ENCODE measurements at regions not wholly inside any gene's neighbourhood (a gene's known extent, or its start where the extent isn't known, plus 50 kb on each side); places are given as distances from the start of the nearest gene placed in this dataset.
"Not testable (repeated sequence)": the region's sequence is repeated elsewhere in the genome, so short reads cannot be mapped to it uniquely, and the experiment has no call there.

DNA sequence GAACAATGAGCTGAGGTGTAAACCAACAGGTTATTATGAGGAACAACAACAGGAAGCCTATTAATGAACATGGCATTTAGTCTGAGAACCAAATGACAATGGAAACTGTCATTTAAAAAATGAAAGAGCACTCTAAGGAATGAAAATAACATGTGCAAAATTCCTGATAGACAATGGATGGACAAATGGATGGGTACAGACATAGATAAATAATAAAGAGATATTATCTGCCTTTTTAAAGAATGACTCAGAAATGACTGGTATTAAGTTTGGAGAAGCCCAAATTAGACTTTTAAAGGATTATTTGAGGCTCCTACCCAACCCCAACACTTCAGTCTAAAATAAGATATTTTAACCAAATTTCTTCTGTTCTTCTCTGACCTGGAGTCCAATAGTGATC is 650.5 kb upstream of the ZNF385D start:
- Histone ChIP-seq H3K4me3 (no peak overlapping the region), H3K4me1 (no peaks in the 10 kb centered on the region), H3K9me3 (no peaks in the 10 kb centered on the region), H3K36me3 (replicated peaks in 1 of 2; ENCODE audit: insufficient read depth in 1 of 2, low read depth in 2 of 2) (no peaks in the 10 kb centered on the region), H3K27me3 (no peaks in the 10 kb centered on the region), H3K27ac (no peak overlapping the region)
- no peak for ATAC-seq
- intact Hi-C loops (cut with DNase I), result no loop called here
- no peak for DNase-seq
- TF ChIP-seq POLR2A (IDR thresholded peaks at IDR 0.05), result no peak
- TF ChIP-seq, protein P1, sequence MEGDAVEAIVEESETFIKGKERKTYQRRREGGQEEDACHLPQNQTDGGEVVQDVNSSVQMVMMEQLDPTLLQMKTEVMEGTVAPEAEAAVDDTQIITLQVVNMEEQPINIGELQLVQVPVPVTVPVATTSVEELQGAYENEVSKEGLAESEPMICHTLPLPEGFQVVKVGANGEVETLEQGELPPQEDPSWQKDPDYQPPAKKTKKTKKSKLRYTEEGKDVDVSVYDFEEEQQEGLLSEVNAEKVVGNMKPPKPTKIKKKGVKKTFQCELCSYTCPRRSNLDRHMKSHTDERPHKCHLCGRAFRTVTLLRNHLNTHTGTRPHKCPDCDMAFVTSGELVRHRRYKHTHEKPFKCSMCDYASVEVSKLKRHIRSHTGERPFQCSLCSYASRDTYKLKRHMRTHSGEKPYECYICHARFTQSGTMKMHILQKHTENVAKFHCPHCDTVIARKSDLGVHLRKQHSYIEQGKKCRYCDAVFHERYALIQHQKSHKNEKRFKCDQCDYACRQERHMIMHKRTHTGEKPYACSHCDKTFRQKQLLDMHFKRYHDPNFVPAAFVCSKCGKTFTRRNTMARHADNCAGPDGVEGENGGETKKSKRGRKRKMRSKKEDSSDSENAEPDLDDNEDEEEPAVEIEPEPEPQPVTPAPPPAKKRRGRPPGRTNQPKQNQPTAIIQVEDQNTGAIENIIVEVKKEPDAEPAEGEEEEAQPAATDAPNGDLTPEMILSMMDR (IDR thresholded peaks at IDR 0.05), result no peak

DNA sequence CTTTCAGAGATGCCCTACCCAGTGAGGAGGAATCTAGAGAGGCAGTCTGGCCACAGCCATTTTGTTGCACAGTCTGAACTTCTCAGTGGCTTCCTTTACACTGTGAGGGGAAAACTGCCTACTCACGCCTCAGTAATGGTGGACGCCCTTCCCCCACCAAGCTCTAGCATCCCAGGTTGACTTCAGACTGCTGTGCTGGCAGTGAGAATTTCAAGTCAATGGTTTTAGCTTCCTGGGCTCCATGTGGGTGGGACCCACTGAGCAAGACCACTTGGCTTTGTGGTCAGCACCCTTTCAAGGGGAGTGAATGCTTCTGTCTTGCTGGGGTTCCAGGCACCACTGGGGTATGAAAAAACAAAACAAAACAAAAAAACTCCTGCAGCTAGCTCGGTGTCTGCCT is 663.2 kb upstream of the ZNF385D start:
- no peaks in the 10 kb centered on the region for H3K9me3 ChIP-seq
- no peaks in the 10 kb centered on the region for H3K27me3 ChIP-seq
- no peaks in the 10 kb centered on the region for H3K36me3 ChIP-seq (replicated peaks in 1 of 2; ENCODE audit: insufficient read depth in 1 of 2, low read depth in 2 of 2)
- H3K27ac ChIP-seq, result no peak overlapping the region
- DNase-seq (no peak), ATAC-seq (no peak)
- no peaks in the 10 kb centered on the region for H3K4me1 ChIP-seq
- 64 to 67% methylated on average over 3 of the region's 3 CpGs for WGBS, 2 donors
- no peak overlapping the region for H3K4me3 ChIP-seq
- TF ChIP-seq, protein P1 (IDR thresholded peaks at IDR 0.05), result no peak
- TF ChIP-seq POLR2A (IDR thresholded peaks at IDR 0.05), result no peak
- intact Hi-C loops (cut with DNase I), result no loop called here

DNA sequence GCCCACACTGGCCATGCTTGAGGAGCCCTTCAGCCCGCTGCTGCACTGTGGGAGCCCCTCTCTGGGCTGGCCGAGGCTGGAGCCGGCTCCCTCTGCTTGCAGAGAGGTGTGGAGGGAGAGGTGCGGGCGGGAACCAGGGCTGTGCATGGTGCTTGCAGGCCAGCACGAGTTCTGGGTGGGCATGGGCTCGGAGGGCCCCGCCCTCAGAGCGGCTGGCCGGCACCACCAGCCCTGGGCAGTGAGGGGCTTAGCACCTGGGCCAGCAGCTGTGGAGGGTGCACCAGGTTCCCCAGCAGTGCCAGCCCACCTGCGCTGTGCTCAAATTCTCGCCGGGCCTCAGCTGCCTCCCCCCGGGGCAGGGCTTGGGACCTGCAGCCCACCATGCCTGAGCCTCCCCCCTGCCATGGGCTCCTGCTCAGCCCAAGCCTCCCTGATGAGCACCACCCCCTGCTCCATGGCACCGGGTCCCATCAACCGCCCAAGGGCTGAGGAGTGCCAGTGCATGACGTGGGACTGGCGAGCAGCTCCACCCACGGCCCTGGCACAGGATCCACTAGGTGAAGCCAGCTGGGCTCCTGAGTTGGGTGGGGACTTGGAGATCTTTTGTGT is 665.9 kb upstream of the ZNF385D start:
- H3K36me3 ChIP-seq (replicated peaks in 1 of 2; ENCODE audit: insufficient read depth in 1 of 2, low read depth in 2 of 2); DNase-seq; H3K4me1 ChIP-seq; H3K4me3 ChIP-seq; H3K9me3 ChIP-seq; ATAC-seq; H3K27ac ChIP-seq; H3K27me3 ChIP-seq; intact Hi-C loops (cut with DNase I): not testable (repeated sequence)
- WGBS, 2 donors, result 68 to 74% methylated on average over 8 to 18 of the region's 19 CpGs

DNA sequence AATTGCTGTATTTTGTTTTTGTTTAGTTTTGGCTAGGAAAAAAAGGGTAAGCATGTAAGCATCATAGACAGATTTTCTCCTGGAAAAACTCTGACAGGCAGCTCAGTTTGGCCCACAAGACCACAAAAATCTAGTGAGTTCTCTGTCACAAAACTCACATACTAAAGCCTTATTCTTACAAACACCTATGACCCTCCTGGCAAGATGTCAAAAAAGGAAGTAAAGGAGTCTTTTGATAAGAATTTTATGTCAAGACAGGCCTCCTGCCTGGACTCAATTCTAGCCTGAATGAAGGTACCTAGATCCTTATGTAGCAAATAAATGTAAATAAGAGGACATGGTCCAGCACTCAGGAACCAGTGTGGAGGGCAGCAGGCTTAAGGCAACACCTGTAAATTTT is 668.3 kb upstream of the ZNF385D start:
- H3K27me3 ChIP-seq, result no peaks in the 10 kb centered on the region
- ATAC-seq, result no peak
- no peak overlapping the region for H3K27ac ChIP-seq
- no peak overlapping the region for H3K4me3 ChIP-seq
- H3K9me3 ChIP-seq, result no peaks in the 10 kb centered on the region
- H3K36me3 ChIP-seq (replicated peaks in 1 of 2; ENCODE audit: insufficient read depth in 1 of 2, low read depth in 2 of 2), result no peaks in the 10 kb centered on the region
- DNase-seq, result no peak
- intact Hi-C loops (cut with DNase I), result no loop called here
- TF ChIP-seq POLR2A (IDR thresholded peaks at IDR 0.05), result no peak
- TF ChIP-seq, protein P1 (IDR thresholded peaks at IDR 0.05), result no peak
- no peaks in the 10 kb centered on the region for H3K4me1 ChIP-seq

DNA sequence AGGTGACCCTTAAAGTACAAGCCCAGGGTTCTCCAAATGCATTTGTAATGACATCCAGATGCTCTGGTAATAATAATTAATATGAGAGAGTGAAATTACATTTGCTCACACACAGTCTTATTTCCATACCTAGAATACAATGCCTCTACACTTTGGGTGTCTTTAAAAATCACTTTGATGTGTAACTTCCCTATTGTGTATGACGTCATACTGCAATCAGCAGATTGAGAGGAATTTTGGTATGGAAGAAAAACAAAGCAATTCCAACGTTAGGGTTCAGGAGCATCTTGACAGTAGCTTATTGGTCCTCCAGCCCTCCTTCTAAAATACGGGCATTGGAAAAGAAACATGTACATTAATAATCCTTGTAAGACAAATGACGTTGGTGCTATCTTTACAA is 670.6 kb upstream of the ZNF385D start:
- no peak overlapping the region for H3K27ac ChIP-seq
- no peak for DNase-seq
- H3K9me3 ChIP-seq, result no peaks in the 10 kb centered on the region
- H3K27me3 ChIP-seq, result no peaks in the 10 kb centered on the region
- 56 to 60% methylated on average over 4 of the region's 4 CpGs for whole genome bisulfite sequencing, 2 donors
- H3K4me3 ChIP-seq, result no peak overlapping the region
- no peaks in the 10 kb centered on the region for H3K36me3 ChIP-seq (replicated peaks in 1 of 2; ENCODE audit: insufficient read depth in 1 of 2, low read depth in 2 of 2)
- TF ChIP-seq, protein P1 (IDR thresholded peaks at IDR 0.05), result no peak
- no peak for TF ChIP-seq POLR2A (IDR thresholded peaks at IDR 0.05)
- no peak for ATAC-seq
- intact Hi-C loops (cut with DNase I), result no loop called here
- no peaks in the 10 kb centered on the region for H3K4me1 ChIP-seq
